Heart left ventricle (tissue), 16 donors: ENCODE measurements at regions not wholly inside any gene's neighbourhood (a gene's known extent, or its start where the extent isn't known, plus 50 kb on each side); places are given as distances from the start of the nearest gene placed in this dataset.
"Not testable (repeated sequence)": the region's sequence is repeated elsewhere in the genome, so short reads cannot be mapped to it uniquely, and the experiment has no call there.

ENCODE experiments used
- ATAC-seq, 4 donors: fragments of 200-7000 bp; cut with Tn5 transposase; one replicate each; pipeline ENCODE4 v1.9.1; 2020 to 2022; ENCODE audit warnings: moderate library complexity in 4 of 4, mild to moderate bottlenecking in 3 of 4, moderate number of reproducible peaks in 1 of 4
- DNase-seq, 5 donors: peaks; one replicate each; pipeline ENCODE4 v3.0.0-alpha.2; 2020
- H3K27ac ChIP-seq, 12 donors: fragments of 200-600 bp; sonication (generic) in 4 of 12; one replicate each; pipeline versions ENCODE4 v1.5.0 to v1.8.0; 2016 to 2022; ENCODE audit warnings: mild to moderate bottlenecking in 2 of 12
- H3K27me3 ChIP-seq, 9 donors: fragments of 200-600 bp; sonication (generic) in 2 of 9; one replicate each; pipeline versions ENCODE4 v1.5.1 to v1.8.0; 2016 to 2022; ENCODE audit warnings: mild to moderate bottlenecking in 3 of 9
- H3K36me3 ChIP-seq, 9 donors: fragments of 200-600 bp; sonication (generic) in 2 of 9; one replicate each; pipeline versions ENCODE4 v1.5.0 to v1.8.0; 2018 to 2022; ENCODE audit warnings: mild to moderate bottlenecking in 2 of 9
- H3K4me1 ChIP-seq, 12 donors: fragments of 200-600 bp; sonication (generic) in 4 of 12; one replicate each; pipeline versions ENCODE4 v1.5.0 to v1.8.0; 2016 to 2022; ENCODE audit warnings: mild to moderate bottlenecking in 3 of 12
- H3K4me3 ChIP-seq, 12 donors: fragments of 200-600 bp; sonication (generic) in 4 of 12; one replicate each; pipeline versions ENCODE4 v1.5.0 to v1.8.0; 2017 to 2022; ENCODE audit warnings: mild to moderate bottlenecking in 9 of 12, moderate library complexity in 4 of 12
- H3K9me3 ChIP-seq, 12 donors: fragments of 200-600 bp; sonication (generic) in 4 of 12; one replicate each; pipeline versions ENCODE4 v1.5.0 to v1.8.0; 2016 to 2022; ENCODE audit warnings: mild to moderate bottlenecking in 1 of 12
- POLR2A ChIP-seq, 2 donors: fragments of 450-650 bp; IDR thresholded peaks; one replicate each; pipeline ENCODE4 v1.6.1; 2017; ENCODE audit warnings: antibody characterized with exemption in 2 of 2, mild to moderate bottlenecking in 2 of 2, moderate library complexity in 2 of 2
- WGBS, 4 donors: extraction: QIAGEN DNeasy Blood & Tissue Kit in 2 of 4; methylation state at CpG; one replicate each; pipeline versions ENCODE4 v1.1.5 to v1.1.7; 2013 to 2018; 5-methylcytosine and 5-hydroxymethylcytosine counted together
- intact Hi-C, 10 donors: fragments of 100-400 bp; cut with DNase I; formaldehyde crosslinking; loops; one replicate each; pipeline versions ENCODE4 v1.11.1 to v1.14.2; 2022
- TF ChIP-seq, protein P1 (sequence below), 12 donors: fragments of 200-600 bp; sonication (generic) in 4 of 12; IDR thresholded peaks; one replicate each; pipeline versions ENCODE4 v1.5.0 to v1.8.0; 2018 to 2022; ENCODE audit warnings: antibody characterized with exemption in 12 of 12, mild to moderate bottlenecking in 5 of 12
- donor health status: ischemic (EF 13 %, LVEDD 7.1; RV severe dilation, severe dysfunction).
- donor health status: healthy with polysubstance abuse.
- donor health status: DM: no; HTN: yes; CAD: no.
- donor health status: DM: no; HTN: no; CAD: no.
- donor health status: ischemic (EF 25% LVEDD 6.9; RV normal size, moderate dysfunction).
- donor health status: ischemic (EF 25% LVEDD 5.7; RV mildly dilated, moderate dysfunction).
- donor health status: healthy.
- donor health status: DM: yes; HTN: yes; CAD: no.
- donor health status: ischemic (EF 35%, LVEDD 5.7; RV mildly dilated, moderate dysfunction).
- donor health status: nonischemic (EF 11% LVEDD 7.7; RV severe dilation, severe dysfunction).
- donor health status: DM: yes; HTN: yes; CAD: no.
- donor health status: PGD.
- donor health status: ischemic (EF 29% LVEDD 5.4; RV normal size, mild dysfunction).
- donor health status: nonischemic (EF 23%, LVEDD 6.1; RV moderate dilation, normal function).

- H3K27me3 ChIP-seq: no peaks in the 10 kb centered on the region
- WGBS, 4 donors: 46 to 53% (median 51%) methylated on average over 1 of the region's 1 CpG
- H3K27ac ChIP-seq: no peak overlapping the region
- ATAC-seq: no peak
- H3K4me1 ChIP-seq: no peaks in the 10 kb centered on the region
- no peak overlapping the region for H3K4me3 ChIP-seq
- no peaks in the 10 kb centered on the region for H3K9me3 ChIP-seq
- no peak for DNase-seq
- H3K36me3 ChIP-seq: no peaks in the 10 kb centered on the region
- TF ChIP-seq POLR2A (IDR thresholded peaks at IDR 0.05): no peak
- TF ChIP-seq, protein P1, sequence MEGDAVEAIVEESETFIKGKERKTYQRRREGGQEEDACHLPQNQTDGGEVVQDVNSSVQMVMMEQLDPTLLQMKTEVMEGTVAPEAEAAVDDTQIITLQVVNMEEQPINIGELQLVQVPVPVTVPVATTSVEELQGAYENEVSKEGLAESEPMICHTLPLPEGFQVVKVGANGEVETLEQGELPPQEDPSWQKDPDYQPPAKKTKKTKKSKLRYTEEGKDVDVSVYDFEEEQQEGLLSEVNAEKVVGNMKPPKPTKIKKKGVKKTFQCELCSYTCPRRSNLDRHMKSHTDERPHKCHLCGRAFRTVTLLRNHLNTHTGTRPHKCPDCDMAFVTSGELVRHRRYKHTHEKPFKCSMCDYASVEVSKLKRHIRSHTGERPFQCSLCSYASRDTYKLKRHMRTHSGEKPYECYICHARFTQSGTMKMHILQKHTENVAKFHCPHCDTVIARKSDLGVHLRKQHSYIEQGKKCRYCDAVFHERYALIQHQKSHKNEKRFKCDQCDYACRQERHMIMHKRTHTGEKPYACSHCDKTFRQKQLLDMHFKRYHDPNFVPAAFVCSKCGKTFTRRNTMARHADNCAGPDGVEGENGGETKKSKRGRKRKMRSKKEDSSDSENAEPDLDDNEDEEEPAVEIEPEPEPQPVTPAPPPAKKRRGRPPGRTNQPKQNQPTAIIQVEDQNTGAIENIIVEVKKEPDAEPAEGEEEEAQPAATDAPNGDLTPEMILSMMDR (IDR thresholded peaks at IDR 0.05): no peak
- intact Hi-C loops: no loop called here
Observed at GRCh38 chr3:87109465-87109864, 117.6 kb upstream of the CHMP2B start.

DNA sequence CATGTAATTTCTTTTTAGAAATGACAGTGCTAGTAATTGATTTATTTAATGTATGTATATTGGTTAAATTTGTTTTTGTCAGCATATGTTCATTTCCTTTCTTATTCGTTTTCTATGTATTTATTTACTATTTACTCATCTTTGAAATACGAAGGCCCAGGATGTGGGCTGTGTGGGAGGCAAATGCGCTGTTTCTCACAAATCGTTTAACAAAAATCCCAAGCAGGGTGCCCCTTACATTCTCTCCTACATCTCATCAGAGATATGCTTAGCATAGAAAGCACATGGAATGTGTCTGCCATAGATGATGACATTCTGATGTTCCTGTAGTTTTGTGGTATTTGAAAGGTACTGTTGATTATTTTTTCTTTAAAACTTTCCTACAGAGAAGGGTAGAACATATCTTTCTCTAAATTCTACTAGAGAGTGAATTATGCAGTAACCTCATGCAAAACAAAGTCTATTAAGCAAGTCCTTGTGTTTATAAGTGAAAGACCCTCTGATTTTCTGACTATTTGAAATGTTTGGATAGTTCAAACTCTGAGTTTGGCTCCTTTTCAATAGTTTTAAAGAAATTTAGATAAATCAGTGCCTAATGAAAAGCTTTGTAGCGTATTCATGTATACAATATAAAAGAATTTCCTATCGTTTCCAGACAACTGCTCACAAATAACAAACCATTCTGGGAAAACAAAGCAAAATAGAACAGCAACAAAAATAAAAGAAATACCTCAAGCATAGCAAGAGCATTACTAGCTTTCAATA lies 111.1 kb upstream of the VGLL3 start:
- Histone ChIP-seq H3K9me3 (no peaks in the 10 kb centered on the region), H3K36me3 (no peaks in the 10 kb centered on the region), H3K27me3 (no peaks in the 10 kb centered on the region), H3K4me1 (no peaks in the 10 kb centered on the region), H3K4me3 (no peak overlapping the region), H3K27ac (no peak overlapping the region)
- 61 to 69% (median 66%) methylated on average over 6 of the region's 6 CpGs for WGBS, 4 donors
- ATAC-seq (no peak), DNase-seq (no peak)
- intact Hi-C loops: no loop called here
- no peak for TF ChIP-seq POLR2A (IDR thresholded peaks at IDR 0.05)
- TF ChIP-seq, protein P1 (IDR thresholded peaks at IDR 0.05): no peak

DNA sequence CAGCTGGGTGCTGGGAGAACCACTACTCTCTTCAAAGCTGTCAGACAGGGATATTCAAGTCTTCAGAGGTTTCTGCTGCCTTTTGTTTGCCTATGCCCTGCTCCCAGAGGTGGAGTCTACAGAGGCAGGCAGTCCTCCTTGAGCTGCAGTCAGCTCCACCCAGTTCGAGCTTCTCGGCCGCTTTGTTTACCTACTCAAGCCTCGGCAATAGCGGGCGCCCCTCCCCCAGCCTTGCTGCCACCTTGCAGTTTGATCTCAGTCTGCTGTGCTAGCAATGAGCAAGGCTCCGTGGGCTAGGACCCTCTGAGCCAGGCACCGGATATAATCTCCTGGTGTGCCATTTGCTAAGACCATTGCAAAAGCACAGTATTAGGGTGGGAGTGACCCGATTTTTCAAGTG lies 106.8 kb upstream of the VGLL3 start:
- H3K27me3 ChIP-seq, H3K4me1 ChIP-seq, H3K36me3 ChIP-seq, H3K27ac ChIP-seq, intact Hi-C loops, ATAC-seq, H3K4me3 ChIP-seq, DNase-seq, H3K9me3 ChIP-seq: not testable (repeated sequence)
- WGBS, 4 donors: 88 to 96% (median 92%) methylated on average over 9 of the region's 9 CpGs

DNA sequence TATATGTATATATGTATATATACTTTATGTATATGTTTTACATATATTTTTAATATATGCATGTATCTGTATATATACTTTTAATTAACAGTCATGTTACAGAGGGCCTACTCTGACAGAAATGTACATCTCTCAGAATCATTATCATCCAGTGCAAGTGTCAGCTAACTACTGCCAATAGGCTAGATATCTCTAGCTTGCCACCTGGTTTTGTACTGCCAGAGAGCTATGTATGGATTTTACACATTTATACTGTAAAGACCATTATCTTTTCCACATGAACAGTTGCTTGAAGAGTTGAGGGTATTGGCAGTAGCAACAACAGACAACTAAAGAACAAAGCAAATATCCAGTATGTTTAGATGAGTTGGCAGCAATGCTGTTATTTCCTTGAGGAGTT lies 99.7 kb upstream of the VGLL3 start:
- Histone ChIP-seq H3K9me3 (no peaks in the 10 kb centered on the region), H3K4me1 (peaks cover 0 to 8% (median 0%) of the 10 kb centered on the region in 12 donors), H3K27ac (no peak overlapping the region), H3K4me3 (peak overlapping the region in 2 of 12 donors; percentile 9 to 62), H3K36me3 (no peaks in the 10 kb centered on the region), H3K27me3 (no peaks in the 10 kb centered on the region)
- intact Hi-C loops: no loop called here
- DNase-seq: no peak
- no peak for TF ChIP-seq POLR2A (IDR thresholded peaks at IDR 0.05)
- TF ChIP-seq, protein P1 (IDR thresholded peaks at IDR 0.05): no peak
- no peak for ATAC-seq
